ENCODE measurements at regions not wholly inside any gene's neighbourhood (a gene's known extent, or its start where the extent isn't known, plus 50 kb on each side); places are given as distances from the start of the nearest gene placed in this dataset.
A peak's percentile ranks its signal among the peaks of the same experiment; 100 is the strongest.

GRCh38 chr1:81109038-81109437 is 691.7 kb upstream of the ADGRL2 start:
- Histone ChIP-seq H3K4me3 (ENCODE audit: extremely low read depth in 1 of 4, insufficient read depth in 2 of 4, low read depth in 3 of 4, low read length in 4 of 4) (no peak overlapping the region), H2BK12ac (ENCODE audit: low read depth, low read length) (no peak overlapping the region), H3K9me3 (ENCODE audit: insufficient read depth in 2 of 2, low read depth in 1 of 2, low read length in 1 of 2) (no peaks in the 10 kb centered on the region), H3K4me1 (replicated peaks in 1 of 4; ENCODE audit: control insufficient read depth in 3 of 4, insufficient read depth in 4 of 4, low read length in 3 of 4) (peaks cover 0 to 3% (median 0%) of the 10 kb centered on the region in 4 experiments; a peak in 2 of 7 replicates), H2BK20ac (ENCODE audit: low read length) (no peak overlapping the region), H2AK5ac (ENCODE audit: low read depth, low read length) (no peak overlapping the region), H3K79me2 (ENCODE audit: control insufficient read depth in 1 of 2, insufficient read depth in 2 of 2, low read length in 2 of 2) (no peaks in the 10 kb centered on the region), H3K9ac (replicated peaks in 1 of 4; ENCODE audit: extremely low read depth in 1 of 4, low read depth in 3 of 4, low read length in 3 of 4) (no peak overlapping the region), H4K5ac (ENCODE audit: insufficient read length, low read depth, low read length) (no peak overlapping the region), H2BK15ac (ENCODE audit: low read length) (no peak overlapping the region), H4K20me1 (replicated peaks in 1 of 2; ENCODE audit: control insufficient read depth in 1 of 2, insufficient read depth in 2 of 2, low read length in 2 of 2) (no peaks in the 10 kb centered on the region), H3K4me2 (ENCODE audit: insufficient read depth in 1 of 2, low read depth in 2 of 2, low read length in 2 of 2) (no peak overlapping the region), H3K14ac (ENCODE audit: insufficient read length) (no peak overlapping the region), H3K36me3 (ENCODE audit: control insufficient read depth in 2 of 4, insufficient read depth in 4 of 4, low read length in 3 of 4) (no peaks in the 10 kb centered on the region), H2BK120ac (replicated peaks; ENCODE audit: low read depth, low read length) (no peak overlapping the region), H4K8ac (ENCODE audit: extremely low read depth, insufficient read depth, low read length) (no peak overlapping the region), H3K23me2 (ENCODE audit: low read depth, low read length) (no peaks in the 10 kb centered on the region), H3K56ac (replicated peaks; ENCODE audit: insufficient read length, low read depth, low read length) (no peak overlapping the region), H3K4ac (replicated peaks; ENCODE audit: insufficient read length, low read depth, low read length) (no peak overlapping the region), H3K79me1 (ENCODE audit: low read depth, low read length) (no peaks in the 10 kb centered on the region), H2AFZ (ENCODE audit: low read length) (0 out of 2 replicates have a peak overlapping the region, but pooled peaks have one; percentile 31), H3K27ac (ENCODE audit: low read depth, low read length) (no peak overlapping the region), H4K91ac (replicated peaks; ENCODE audit: insufficient read length, low read length) (no peak overlapping the region), H2BK5ac (ENCODE audit: low read depth, low read length) (no peak overlapping the region), H3K18ac (ENCODE audit: extremely low read depth, low read length) (no peak overlapping the region), H3K27me3 (replicated peaks in 1 of 4; ENCODE audit: control insufficient read depth in 3 of 4, extremely low read depth in 1 of 4, insufficient read depth in 3 of 4, low read length in 3 of 4) (no peaks in the 10 kb centered on the region), H3K23ac (ENCODE audit: insufficient read length) (no peak overlapping the region)
- POLR2A ChIA-PET (ENCODE audit: partially characterized antibody), result no interaction called here
- DNase-seq (ENCODE audit: low read depth in 1 of 2, low spot score in 2 of 2), result no peak
- FAIRE-seq, result no peak
- WGBS, 2 experiments (ENCODE audit: extremely low coverage in 1 of 2, insufficient coverage in 1 of 2, insufficient read length in 1 of 2, insufficient replicate concordance in 2 of 2, low coverage in 1 of 2, low lambda C conversion rate in 2 of 2, missing lambda C conversion rate in 1 of 2), result 79% methylated on average over 2 of the region's 4 CpGs; no CpG with 5 or more reads in 1 of the 2 experiments
- TF ChIP-seq KDM4A (IDR thresholded peaks at IDR 0.05; ENCODE audit: low read depth, low read length, severe bottlenecking), result no peak
- TF ChIP-seq NANOG (IDR thresholded peaks at IDR 0.05; ENCODE audit: insufficient read depth, low read depth, low read length, poor library complexity, severe bottlenecking), result no peak
- TF ChIP-seq TAF1 (IDR thresholded peaks at IDR 0.05; ENCODE audit: low read depth, low read length), result no peak
- no peak for TF ChIP-seq ATF2 (IDR thresholded peaks at IDR 0.05; ENCODE audit: low read length)
- CTCF ChIA-PET (ENCODE audit: partially characterized antibody), result no interaction called here

Measured in H1 (cell line).